Fibroblast of skin of right quadriceps (primary cell): ENCODE measurements at regions not wholly inside any gene's neighbourhood (a gene's known extent, or its start where the extent isn't known, plus 50 kb on each side); places are given as distances from the start of the nearest gene placed in this dataset.

ENCODE experiments used
- DNase-seq: peaks from one replicate; pipeline ENCODE4 v3.0.0-alpha.2; 2013

DNA sequence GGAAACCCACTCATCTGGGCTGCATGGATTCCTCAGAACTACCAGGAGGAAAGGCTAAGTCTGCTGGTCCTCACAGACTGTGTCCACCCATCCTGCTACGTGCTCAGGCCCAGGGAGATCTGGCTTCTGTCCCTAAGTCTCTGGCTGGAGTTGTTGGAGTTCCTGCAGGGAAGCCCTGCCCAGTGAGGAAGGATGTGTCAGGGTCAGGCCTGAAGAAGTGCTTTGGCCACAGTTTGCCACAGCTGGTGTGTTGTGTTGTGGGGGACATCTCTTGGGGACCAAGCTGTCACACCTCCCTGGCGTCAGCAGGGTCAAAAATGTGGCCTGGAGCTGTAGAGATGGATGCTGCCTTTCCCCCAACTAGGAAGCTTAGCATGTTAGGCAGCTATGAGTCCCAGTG lies 684.7 kb downstream of the METTL15 start:
- DNase-seq: no peak

DNA sequence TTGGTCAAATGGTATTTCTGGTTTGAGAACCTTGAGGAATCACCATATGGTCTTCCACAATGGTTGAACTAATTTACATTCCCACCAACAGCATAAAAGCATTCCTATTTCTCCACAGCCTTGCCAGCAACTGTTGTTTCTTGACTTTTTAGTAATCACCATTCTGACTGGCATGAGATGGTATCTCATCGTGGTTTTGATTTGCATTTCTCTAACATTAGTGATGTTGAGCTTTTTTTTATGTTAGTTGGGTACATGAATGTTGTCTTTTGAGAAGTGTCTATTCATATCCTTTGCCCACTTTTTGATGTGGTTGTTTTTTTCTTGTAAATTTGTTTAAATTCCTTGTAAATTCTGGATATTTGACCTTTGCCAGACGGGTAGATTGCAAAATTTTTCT lies 679.7 kb downstream of the METTL15 start:
- DNase-seq: peak; percentile 51

DNA sequence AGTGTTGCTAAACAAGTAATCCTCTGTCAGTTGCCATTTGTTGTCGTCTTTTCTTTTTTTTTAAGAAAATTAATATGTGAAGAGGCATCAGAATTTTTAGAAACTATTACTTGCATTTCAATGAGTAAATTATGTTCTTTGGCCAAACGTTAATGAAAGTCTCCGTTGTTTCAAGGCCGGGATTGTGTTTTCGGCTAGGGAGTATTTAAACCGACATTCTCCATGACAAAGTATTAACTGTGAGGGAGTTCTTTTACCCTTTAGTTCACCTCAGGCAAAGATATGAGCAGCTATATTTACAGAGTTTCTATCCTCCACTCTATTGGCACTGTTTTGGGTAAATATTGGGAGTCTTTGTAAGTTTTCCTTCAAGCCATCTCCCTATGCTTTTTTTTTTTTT lies 668.9 kb downstream of the METTL15 start:
- no peak for DNase-seq

DNA sequence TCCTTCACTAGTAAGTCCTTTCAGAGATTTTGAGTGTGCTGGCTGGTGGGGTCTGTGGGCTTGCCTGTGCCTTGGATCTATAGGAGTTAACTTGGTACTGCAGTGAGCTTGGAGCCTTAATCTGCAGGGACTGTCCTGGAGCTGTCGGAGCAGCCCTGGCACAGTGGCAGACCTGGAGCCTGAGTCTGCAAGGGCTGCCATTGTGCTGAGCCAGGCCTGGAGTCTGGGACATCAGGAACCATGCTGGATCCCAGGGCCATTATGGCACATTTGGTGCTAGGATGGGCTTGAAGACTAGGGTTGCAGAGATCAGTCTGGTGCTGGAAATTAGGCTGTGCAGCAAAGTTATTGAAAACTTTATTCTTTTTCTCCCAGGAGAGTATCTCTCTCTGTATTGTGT lies 665.4 kb downstream of the METTL15 start:
- no peak for DNase-seq

DNA sequence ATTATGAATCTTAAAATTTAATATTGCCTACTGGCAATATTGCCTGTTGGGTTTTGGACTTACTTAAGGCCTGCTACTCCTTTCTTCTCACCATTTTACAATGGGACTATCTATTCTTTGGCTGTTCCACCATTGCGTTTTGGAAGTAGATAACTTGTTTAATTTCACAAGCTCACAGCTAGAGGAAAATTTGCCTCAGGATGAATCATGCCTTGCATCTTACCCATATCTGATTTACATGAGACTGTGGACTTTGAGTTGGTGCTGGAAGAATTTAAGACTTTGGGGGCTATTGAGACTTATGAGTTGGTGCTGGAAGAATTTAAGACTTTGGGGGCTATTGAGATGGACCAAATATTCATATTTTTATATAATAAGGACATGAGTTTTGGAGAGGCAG lies 662.6 kb downstream of the METTL15 start:
- DNase-seq: no peak

DNA sequence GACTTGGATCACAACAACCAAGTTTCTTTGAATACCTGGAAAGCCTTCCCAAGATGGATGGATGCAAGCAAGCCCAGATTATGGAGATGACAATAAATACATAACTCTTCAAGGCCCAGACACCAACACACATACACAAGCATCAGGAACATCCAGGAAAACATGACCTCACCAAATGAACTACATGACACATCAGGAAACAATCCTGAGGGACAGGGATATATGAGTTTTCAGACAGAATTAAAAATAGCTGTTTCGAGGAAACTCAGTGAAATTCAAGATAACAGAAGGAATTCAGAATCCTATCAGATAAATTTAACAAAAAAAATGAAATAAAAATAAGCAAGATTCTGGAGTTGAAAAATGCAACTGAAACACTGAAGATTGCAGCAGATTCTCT lies 659.4 kb downstream of the METTL15 start:
- peak; percentile 76 for DNase-seq

DNA sequence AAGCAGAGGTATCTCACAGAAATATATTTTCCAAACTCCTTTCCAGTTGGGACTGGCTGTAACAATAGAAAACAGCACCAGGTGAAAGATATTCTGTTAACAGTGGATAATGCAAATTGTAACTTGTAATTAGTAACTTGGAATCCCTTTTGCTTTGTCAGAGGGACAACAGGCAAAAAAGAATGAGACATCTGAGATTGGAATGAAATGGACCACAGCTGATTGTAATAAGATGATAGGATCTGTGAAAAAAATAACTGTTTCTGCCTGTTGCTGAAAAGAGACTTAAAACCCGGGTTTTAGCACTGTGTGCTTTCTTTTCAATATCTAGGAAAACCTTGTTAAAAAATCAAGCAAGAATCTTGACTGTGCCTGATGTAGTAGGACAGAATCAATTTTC lies 655.7 kb downstream of the METTL15 start:
- DNase-seq: peak; percentile 24

DNA sequence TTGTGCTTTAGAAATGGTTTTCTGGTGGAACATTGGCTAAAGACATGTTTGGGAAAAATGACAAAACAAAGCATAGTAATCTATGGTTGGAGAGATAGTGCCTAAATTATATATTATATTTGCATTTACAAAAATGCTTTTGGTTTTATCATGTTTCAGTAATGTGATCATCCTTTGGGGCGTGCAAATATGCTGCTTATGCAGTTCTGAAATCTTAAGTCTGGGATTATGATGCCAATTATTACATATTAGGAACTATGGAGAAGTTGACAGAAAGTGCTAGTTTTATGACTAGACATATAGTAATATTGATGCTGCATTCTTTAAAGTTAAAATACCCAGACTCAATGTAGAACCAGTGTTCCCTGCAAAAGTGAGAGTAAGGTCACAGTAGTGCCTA lies 655.0 kb downstream of the METTL15 start:
- DNase-seq: peak; percentile 31

DNA sequence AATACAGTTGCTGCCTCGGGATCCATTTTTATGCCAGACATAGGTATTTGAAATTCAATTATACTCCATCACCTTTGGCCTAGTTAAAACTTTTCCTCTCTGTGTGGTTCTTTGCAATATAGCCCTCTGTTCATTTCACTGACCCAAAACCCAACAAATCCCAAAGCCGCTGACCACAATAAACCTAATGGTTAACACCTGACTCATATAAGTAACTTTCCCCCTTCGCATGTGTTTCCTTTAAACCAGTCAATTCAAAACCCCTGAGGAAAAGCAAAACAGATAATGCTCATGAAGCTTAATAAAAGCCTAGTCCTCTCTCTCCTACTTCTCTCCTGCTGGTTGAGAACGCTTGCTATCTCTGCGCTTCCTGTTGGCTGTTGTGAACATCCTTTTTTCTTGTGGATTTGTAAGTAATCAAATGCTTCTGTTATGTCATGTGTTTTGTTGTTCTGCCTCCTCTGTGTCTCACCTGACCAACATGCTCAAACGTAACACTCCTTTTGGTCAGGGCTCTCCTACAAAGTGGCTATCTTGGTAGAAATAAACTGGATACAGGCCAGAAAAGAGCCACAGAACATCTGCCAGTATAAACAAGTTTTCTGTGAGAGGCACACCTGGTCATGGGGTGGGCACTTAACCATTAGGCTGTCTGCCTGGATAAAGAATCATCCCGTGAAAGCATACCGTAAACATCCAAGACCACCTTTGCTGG lies 652.6 kb downstream of the METTL15 start:
- DNase-seq: peak; percentile 60

DNA sequence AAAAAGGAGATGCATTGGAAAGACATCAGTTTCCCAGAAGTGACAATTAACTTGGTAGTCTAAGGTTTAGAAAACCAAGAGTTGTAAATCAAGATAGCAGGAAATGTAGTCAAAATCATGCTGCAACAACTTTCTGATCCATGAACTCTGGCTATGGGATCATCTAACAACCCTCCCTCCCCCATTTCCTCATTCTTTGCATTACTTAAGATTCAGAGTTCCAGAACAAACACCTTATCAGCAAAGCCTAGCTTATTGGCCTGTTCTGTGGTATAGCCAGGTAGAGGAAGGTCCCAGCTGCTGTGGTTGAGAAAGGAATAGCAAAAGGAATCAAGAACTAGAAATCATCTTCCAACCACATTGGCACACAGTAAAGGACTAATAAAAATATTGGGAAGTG lies 651.1 kb downstream of the METTL15 start:
- DNase-seq: peak; percentile 65

DNA sequence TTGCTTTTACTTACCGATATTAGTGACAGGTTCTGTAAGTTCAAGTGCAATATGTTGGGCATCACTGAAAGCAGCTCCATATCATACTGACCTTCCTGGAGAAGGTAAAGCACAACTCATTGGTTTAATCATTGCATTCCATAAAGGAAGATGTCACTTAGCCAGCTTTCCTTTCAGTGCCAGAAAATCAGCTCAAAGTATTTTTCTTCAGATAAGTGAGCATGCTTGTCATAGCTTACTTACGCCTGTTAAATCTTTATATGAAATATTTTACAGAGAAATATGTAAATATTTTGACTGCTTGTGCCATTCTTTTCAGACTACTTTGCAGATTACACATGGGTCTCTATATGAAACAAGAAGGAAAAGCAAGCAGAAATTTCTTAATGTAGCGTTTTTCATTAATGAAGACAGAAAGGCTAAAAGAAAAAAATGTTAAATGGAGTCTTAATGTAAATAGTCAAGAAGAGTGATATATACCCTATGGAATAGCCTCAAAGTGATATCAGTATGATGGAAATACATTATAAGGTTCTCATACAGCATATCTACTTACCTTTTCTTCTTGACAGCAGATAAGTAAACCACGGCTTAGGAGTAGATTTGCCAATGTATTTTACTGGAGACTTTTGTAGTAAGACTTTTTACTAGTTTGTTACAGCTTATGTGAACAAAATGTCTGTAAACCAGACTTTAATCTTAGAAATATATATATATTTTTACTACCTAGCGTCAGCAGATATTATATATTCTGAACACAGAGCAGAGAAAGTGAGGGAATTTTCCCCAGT lies 649.7 kb downstream of the METTL15 start:
- peak; percentile 90 for DNase-seq

DNA sequence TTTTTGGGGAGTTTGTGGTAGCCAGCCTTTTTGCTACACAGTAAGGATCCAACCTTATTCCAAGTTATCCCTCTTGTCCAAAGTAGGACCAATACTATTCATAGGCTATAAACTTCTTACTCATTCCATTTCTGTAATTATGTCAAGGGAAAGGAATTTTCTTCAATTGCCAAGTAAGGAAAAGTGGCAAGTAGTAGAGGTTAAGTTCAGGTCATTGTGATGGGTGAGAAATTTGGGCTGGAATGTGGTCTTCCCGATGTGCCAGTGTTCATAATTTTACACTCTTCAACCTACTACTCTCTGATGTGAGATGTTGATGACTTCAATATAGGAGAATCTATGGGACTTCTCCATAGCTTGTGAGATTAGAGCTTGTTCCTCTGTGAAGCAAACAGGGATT lies 648.8 kb downstream of the METTL15 start:
- peak; percentile 95 for DNase-seq

DNA sequence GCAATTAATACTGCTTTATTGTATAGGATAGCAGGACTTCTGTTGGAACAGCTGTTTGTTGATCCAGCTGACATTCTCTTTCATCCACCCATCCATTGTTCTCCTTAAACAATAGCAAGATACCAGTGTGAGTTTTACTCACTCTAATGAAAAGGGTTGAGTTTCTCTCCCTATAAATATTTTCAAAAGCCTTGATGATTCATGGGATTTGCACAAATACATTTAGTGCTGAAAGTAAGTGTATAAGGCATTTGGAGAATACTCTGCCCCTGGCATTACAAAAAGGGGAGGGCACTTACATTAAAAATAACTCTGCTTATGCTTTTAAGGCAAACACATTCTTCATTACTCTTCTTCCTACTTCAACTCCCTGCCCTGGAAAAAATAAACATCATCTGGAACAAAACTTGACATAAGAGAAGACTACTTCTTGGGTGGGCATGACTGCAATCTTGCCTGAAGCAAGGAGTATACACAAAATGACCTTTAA lies 634.9 kb downstream of the METTL15 start:
- peak; percentile 17 for DNase-seq

DNA sequence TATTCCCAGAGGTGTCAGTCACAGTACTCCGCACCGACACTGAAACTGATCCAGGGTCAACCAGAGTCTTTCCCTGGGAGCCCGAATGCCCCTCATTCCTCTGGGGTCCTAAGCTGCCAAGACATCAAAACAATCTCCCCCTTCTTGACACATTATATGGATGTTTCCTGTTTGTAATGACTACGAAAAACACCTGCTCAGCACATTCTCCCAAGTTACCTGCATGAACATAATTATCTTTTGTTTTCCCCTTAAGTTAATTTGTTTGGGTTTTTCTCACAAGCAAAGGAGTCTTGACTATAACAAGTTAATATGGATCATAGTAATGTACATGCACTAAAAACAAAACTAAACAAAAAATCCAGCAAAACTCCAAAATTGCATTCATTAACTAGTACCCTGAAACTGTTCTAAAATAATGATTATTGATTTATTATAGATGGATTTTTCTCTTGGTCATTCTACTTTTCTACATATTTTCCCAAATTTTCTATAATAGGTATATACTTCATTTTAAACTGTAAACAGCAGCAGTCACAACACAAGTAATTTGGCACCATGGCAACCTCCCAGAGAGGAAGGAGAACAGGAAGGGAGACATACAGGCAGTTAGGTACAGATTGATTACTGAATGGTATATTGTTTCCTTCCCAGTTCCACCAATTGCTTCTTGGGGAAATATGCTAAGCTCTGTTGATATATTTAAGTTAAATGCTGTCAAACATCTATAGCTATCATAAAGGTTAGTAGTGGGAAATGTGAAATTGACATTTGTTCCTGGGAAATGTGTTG lies 631.5 kb downstream of the METTL15 start:
- DNase-seq: no peak

DNA sequence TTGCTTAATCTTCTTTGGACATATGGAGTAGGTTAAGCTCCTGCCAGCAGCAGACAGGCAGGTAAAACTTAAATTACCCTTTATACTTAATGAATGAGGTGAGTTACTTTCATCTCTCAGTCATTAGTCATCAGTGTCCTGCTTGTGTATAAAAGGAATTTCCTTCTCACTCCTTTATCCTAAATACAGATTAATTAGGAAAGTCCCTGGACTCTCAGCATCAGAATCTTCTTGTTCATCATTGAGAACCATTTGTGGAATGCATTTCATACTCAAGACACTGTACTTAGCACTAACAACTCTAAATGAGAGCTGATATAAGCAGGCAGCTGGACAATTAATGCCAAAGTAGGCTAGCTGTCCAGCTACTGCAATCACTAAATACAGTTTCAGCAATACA lies 630.4 kb downstream of the METTL15 start:
- no peak for DNase-seq

DNA sequence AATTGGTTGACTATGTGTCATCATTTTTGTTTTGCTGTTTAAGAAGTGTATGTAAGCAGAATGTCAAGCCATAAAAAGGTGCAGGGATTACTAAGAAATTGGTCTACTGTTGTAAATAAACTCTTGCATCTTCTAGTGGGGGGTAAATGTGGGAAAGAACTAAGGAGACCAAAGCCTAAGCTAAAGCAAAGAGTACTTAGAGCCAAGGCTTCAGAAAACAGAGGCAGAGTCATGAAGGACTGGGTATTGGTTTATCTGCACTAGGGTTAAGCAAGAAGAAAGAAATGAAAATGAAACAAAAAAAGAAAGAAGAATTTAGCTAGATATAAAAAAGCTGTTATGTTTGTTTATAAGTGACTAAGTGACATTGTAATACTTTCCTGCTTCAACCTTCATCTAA lies 628.1 kb downstream of the METTL15 start:
- no peak for DNase-seq

DNA sequence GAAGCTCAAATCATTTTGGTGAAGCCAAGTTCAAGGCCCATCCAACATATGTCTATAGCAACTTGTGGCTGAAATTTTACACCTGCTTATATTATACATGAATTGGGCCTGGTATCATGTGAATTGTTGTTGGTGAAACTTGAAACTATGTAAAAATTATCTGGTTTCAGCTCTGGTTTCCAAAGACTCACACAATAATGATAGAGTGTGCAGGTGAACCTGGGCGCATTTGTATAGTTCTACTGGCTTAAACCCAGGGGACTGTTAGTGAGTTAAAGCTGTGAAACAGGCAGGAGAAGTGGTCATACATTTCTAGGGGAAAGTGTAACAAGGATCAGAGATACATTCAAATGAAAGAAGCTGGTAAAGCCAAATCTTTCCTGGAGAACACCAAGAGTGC lies 627.3 kb downstream of the METTL15 start:
- no peak for DNase-seq

DNA sequence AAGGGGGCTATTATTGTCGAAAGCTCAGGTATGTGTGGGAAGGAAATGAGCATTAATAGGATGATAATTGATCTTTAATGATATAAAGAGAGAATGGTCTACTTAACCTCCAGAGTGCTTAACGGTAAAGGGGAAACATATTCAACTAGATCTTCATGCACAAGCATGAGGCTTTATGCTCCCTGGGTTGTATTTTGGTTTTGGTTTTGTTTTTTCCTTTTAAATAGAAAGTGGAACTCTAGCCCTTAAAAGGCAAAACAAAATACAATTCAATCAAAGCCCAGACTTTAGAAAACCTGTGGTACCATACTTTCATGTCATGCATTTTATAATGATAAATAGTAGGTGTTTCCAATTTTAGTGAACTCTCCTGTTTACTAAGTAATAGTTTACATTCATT lies 622.7 kb downstream of the METTL15 start:
- DNase-seq: no peak

DNA sequence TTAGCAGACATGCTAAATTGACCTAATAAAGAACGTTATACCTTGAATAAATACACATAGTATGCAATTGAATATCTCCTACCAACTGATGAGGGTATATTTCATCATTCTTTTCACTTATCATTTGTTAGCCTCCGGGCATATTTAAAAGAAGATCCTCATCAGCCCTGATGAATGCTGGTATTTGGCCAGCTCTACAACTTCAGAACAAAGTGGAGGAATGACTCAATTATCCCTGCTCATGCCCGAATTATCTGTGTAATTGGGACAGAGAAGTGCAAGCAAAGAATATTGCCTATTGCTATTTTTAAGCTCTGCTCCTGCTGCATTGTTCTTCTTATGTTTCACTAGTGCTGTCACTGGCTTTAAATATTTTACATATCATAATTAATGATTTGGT lies 622.1 kb downstream of the METTL15 start:
- DNase-seq: no peak

DNA sequence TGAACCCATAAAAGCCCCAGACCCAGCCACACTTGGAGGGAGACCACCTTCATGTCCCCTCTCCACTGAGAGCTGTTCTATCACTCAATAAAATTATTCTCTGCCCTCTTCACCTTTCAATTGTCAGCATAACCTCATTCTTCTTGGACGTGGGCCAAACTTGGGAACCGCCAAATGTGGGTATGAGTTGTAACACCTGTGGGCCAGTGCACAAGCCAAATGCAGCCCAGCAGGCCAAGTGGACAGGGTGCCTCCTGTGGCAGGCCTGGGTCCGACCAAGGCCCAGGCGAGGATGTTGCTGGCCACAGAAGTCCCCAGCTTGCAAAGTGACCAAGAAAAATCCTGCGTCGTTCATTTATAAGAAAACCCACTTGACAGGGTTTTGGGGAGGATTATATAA lies 621.2 kb downstream of the METTL15 start:
- no peak for DNase-seq

DNA sequence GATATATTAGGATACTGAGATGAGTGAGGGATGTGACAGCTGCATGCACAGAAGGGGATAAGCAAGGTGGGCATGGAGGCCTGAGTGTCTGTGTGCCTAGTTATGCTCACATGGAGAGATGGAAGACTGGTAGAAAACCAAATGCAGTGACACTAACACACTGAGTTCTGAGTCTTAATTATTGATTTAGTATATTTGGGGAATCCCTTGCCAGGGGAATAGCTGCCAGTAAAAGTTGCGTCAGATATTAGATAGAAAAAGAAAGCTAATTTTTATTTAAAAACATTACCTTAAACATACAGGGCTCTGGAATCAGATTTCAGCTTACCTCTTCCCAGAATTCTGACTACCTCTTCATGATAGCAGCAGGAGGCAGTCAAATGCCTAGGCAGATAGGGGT lies 620.5 kb downstream of the METTL15 start:
- no peak for DNase-seq

DNA sequence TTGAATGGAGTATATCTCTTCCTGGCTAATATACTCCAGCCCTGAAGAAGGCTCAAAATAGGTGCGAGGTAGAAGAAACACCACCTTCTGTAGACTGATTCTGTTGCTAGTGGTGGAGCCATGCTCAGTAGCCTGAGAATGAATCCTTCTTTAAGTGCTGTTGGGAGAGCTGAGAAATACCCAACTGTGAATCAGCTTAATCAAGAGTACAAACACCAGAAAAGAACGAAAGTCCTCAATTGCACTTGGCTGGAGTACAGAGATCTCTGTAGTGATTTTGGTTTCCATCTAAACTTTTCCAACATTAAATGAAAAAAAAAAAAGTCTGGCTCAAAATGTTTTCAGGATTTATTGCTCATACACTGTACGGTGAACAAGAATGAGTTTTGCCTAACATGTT lies 619.1 kb downstream of the METTL15 start:
- DNase-seq: peak; percentile 13

DNA sequence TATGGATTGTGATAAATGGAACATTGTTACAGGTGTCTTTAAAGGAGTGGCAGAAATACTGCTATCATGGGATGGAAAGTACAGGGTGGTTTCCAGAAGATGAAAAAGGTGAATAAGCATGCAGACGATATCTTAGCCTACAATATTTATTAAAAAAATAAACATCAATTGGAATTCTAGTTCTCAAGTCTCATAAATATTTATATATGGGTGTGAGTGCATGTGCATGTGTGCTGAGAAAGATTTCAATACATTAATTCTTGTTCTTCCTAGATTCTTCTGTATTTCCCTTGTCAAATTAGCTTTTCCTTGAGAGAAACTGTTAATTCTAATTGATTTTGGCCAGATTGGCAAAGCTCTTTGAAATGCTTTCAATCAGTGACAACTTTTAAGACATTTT lies 618.2 kb downstream of the METTL15 start:
- DNase-seq: no peak

DNA sequence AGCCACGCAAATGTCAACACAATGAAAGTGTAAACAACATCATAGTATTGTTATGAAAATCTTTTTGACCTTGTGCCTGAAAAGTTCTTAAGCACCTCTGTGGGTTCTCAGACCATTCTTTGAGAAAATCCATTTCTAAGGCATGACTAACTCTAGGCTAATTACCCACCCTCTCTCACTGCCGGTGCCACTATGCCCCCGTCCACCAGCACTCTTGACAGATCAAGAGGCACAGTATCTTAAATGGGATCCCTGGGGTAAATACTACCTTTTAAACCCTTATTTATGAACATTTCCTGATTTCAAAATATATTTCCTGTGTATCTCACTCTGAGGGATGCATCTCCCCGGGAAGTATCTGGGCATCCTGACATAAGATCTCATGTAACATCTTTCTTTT lies 607.5 kb downstream of the METTL15 start:
- no peak for DNase-seq
